PC-3 (cell line): ENCODE measurements at regions not wholly inside any gene's neighbourhood (a gene's known extent, or its start where the extent isn't known, plus 50 kb on each side); places are given as distances from the start of the nearest gene placed in this dataset.

Source experiments
- ATAC-seq: fragments of 200-7000 bp; cut with Tn5 transposase; 2 replicates; pipeline ENCODE4 v1.9.1; 2020; ENCODE audit warnings: mild to moderate bottlenecking, moderate library complexity
- BruUV-seq: library from RNA; stranded (reverse); fragments of 400-500 nt; replicated peaks from 2 replicates; lab custom pipeline; 2021; lab: Mats Ljungman, UMichigan
- CTCF ChIA-PET: fragments of 300-600 bp; sonication (Branson Sonifier 250); formaldehyde crosslinking; loops from one replicate; lab custom pipeline; 2022; ENCODE audit warnings: antibody characterized with exemption; lab: Charles Lee
- POLR2A ChIA-PET: fragments of 300-600 bp; sonication (Branson Sonifier 250); formaldehyde crosslinking; loops from one replicate; lab custom pipeline; 2022; ENCODE audit warnings: antibody characterized with exemption; ENCODE audit not compliant: unreplicated experiment; lab: Charles Lee
- DNase-seq: peaks from one replicate; pipeline ENCODE4 v3.0.0-alpha.2; 2015
- H2AFZ ChIP-seq: fragments of 300-600 bp; sonication (generic); 2 replicates; pipeline ENCODE4 v1.6.0; 2016; ENCODE audit warnings: antibody characterized with exemption, low read length
- H3F3A ChIP-seq: fragments of 300-600 bp; sonication (generic); one replicate; pipeline ENCODE4 v1.6.0; 2017; ENCODE audit warnings: antibody characterized with exemption, low read length, control low read depth, mild to moderate bottlenecking; ENCODE audit not compliant: unreplicated experiment
- H3K27ac ChIP-seq: fragments of 300-600 bp; sonication (generic); 2 replicates; pipeline ENCODE4 v1.5.1; 2016; ENCODE audit warnings: mild to moderate bottlenecking, low read length
- H3K27me3 ChIP-seq: fragments of 300-600 bp; sonication (generic); 2 replicates; pipeline ENCODE4 v1.6.1; 2016; ENCODE audit warnings: low read length, mixed read lengths
- H3K36me3 ChIP-seq: fragments of 300-600 bp; sonication (generic); 2 replicates; pipeline ENCODE4 v1.6.1; 2016; ENCODE audit warnings: low read depth, mixed run types, low read length, mixed read lengths
- H3K4me1 ChIP-seq: fragments of 300-600 bp; sonication (generic); 2 replicates; pipeline ENCODE4 v1.5.1; 2016; ENCODE audit warnings: low read length; ENCODE audit not compliant: insufficient read depth
- H3K4me2 ChIP-seq: fragments of 300-600 bp; sonication (generic); 2 replicates; pipeline ENCODE4 v1.6.0; 2016; ENCODE audit warnings: low read length
- H3K4me3 ChIP-seq: fragments of 300-600 bp; sonication (generic); 2 replicates; pipeline ENCODE4 v1.5.1; 2016; ENCODE audit warnings: mild to moderate bottlenecking, low read length, mixed read lengths
- H3K79me2 ChIP-seq: fragments of 300-600 bp; sonication (generic); 2 replicates; pipeline ENCODE4 v1.6.1; 2017; ENCODE audit warnings: low read length, mixed read lengths
- H3K9ac ChIP-seq: fragments of 300-600 bp; sonication (generic); 2 replicates; pipeline ENCODE4 v1.6.0; 2016; ENCODE audit warnings: mild to moderate bottlenecking, low read length
- H3K9me2 ChIP-seq: fragments of 300-600 bp; sonication (generic); replicated peaks from 2 replicates; pipeline ENCODE4 v1.6.1; 2016; ENCODE audit warnings: mixed run types, low read length, mixed read lengths
- H3K9me3 ChIP-seq: fragments of 300-600 bp; sonication (generic); 2 replicates; pipeline ENCODE4 v1.6.1; 2016; ENCODE audit warnings: low read length, mixed read lengths
- H4K20me1 ChIP-seq: fragments of 300-600 bp; sonication (generic); 2 replicates; pipeline ENCODE4 v1.6.1; 2016; ENCODE audit warnings: low read length, mixed read lengths
- CTCF ChIP-seq: fragments of 300-600 bp; sonication (generic); conservative IDR thresholded peaks from 2 replicates; pipeline ENCODE4 v1.5.1; 2017; ENCODE audit warnings: antibody characterized with exemption, low read depth, mild to moderate bottlenecking, low read length
- EZH2 ChIP-seq: fragments of 300-600 bp; sonication (generic); IDR thresholded peaks from one replicate; pipeline ENCODE4 v1.6.1; 2017; ENCODE audit warnings: antibody characterized with exemption, mild to moderate bottlenecking, low read length; ENCODE audit not compliant: unreplicated experiment
- EZH2phosphoT487 ChIP-seq: fragments of 300-600 bp; sonication (generic); IDR thresholded peaks from 2 replicates; pipeline ENCODE4 v1.6.1; 2018; ENCODE audit warnings: mild to moderate bottlenecking, antibody characterized with exemption, low read length, borderline replicate concordance
- intact Hi-C: fragments of 100-400 bp; cut with micrococcal nuclease; formaldehyde crosslinking; loops from 2 replicates; pipeline ENCODE4 v1.9.0; 2023

DNA sequence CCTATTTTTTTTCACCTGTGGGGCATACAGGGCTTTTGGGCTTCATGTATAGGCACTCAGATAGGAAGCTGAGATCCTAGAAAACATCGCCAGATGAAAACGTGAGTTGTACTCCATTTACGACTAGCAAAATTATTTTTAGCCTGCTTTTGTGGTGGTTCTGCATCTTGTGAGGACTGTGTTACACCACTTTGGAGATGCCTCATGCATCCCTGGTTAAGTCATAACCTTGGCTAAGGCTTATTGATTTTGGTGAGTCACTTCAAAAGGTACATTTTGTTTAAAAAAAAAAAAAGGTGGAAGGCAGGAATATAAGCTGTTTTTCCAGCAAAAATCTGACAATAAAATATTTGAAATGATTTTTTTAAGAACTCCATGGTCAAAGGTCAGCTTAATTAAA is 101.8 kb upstream of the OLFM3 start:
- no peak overlapping the region for H3K9ac ChIP-seq
- H3K36me3 ChIP-seq = no peaks in the 10 kb centered on the region
- intact Hi-C loops = no loop called here
- H3K9me3 ChIP-seq = no peaks in the 10 kb centered on the region
- DNase-seq (peak; percentile 58), ATAC-seq (no peak)
- BruUV-seq = no TSS peak
- no peaks in the 10 kb centered on the region for H3K27me3 ChIP-seq
- H3K4me3 ChIP-seq = no peak overlapping the region
- H3K79me2 ChIP-seq = no peaks in the 10 kb centered on the region
- peaks cover 25% of the 10 kb centered on the region for H3K4me1 ChIP-seq
- POLR2A ChIA-PET = no interaction called here
- no peak overlapping the region for H2AFZ ChIP-seq
- no peak overlapping the region for H3K27ac ChIP-seq
- H3F3A ChIP-seq = no peaks in the 10 kb centered on the region
- H3K4me2 ChIP-seq = peak overlapping the region; percentile 56
- H4K20me1 ChIP-seq = no peaks in the 10 kb centered on the region
- TF ChIP-seq EZH2phosphoT487 = no peak
- TF ChIP-seq EZH2 = no peak
- no peak for TF ChIP-seq CTCF
- CTCF ChIA-PET = no interaction called here
- no peaks in the 10 kb centered on the region for H3K9me2 ChIP-seq

- Histone ChIP-seq H3K4me1 (peaks cover 25% of the 10 kb centered on the region), H3K9ac (no peak overlapping the region), H4K20me1 (no peaks in the 10 kb centered on the region), H3K36me3 (no peaks in the 10 kb centered on the region), H3K9me3 (no peaks in the 10 kb centered on the region), H3K79me2 (no peaks in the 10 kb centered on the region), H3K27ac (peak overlapping the region; percentile 58; the same call in 1 of the 2 replicates), H3F3A (no peaks in the 10 kb centered on the region), H3K4me3 (no peak overlapping the region), H3K4me2 (peak overlapping the region; percentile 56), H3K9me2 (no peaks in the 10 kb centered on the region), H3K27me3 (no peaks in the 10 kb centered on the region), H2AFZ (no peak overlapping the region)
- ChIA-PET CTCF (no interaction called here), POLR2A (no interaction called here)
- no TSS peak for BruUV-seq
- TF ChIP-seq EZH2phosphoT487 (no peak), EZH2 (no peak)
- ATAC-seq (no peak), DNase-seq (no peak)
- intact Hi-C loops = no loop called here
Observed at GRCh38 chr1:102098081-102098480, 101.4 kb upstream of the OLFM3 start.

GRCh38 chr1:102097451-102097850 is 100.7 kb upstream of the OLFM3 start:
- Histone ChIP-seq H3K27me3 (no peaks in the 10 kb centered on the region), H3K4me3 (no peak overlapping the region), H3K79me2 (no peaks in the 10 kb centered on the region), H3K36me3 (no peaks in the 10 kb centered on the region), H3F3A (no peaks in the 10 kb centered on the region), H3K4me1 (peaks cover 25% of the 10 kb centered on the region), H2AFZ (no peak overlapping the region), H3K9ac (no peak overlapping the region), H4K20me1 (no peaks in the 10 kb centered on the region), H3K4me2 (peak overlapping the region; percentile 56), H3K27ac (peak overlapping the region; percentile 58), H3K9me3 (no peaks in the 10 kb centered on the region), H3K9me2 (no peaks in the 10 kb centered on the region)
- TF ChIP-seq EZH2phosphoT487 (no peak), EZH2 (no peak), CTCF (no peak)
- POLR2A ChIA-PET = no interaction called here
- ATAC-seq = no peak
- CTCF ChIA-PET = no interaction called here
- BruUV-seq = no TSS peak
- intact Hi-C loops = no loop called here
- peak; percentile 83 for DNase-seq
